HepG2 (cell line): ENCODE measurements at regions not wholly inside any gene's neighbourhood (a gene's known extent, or its start where the extent isn't known, plus 50 kb on each side); places are given as distances from the start of the nearest gene placed in this dataset.

Experiments used
- ATAC-seq: fragments of 200-7000 bp; cut with Tn5 transposase; 3 replicates; pipeline ENCODE4 v1.9.1; 2020; ENCODE audit warnings: mild to moderate bottlenecking, moderate library complexity
- BruUV-seq: library from RNA; stranded (reverse); fragments of 400-500 nt; replicated peaks from 2 replicates; lab custom pipeline; 2021; lab: Mats Ljungman, UMichigan
- CTCF ChIA-PET: fragments of 300-600 bp; formaldehyde crosslinking; extraction: SDS; loops from one replicate; lab custom pipeline; 2021; ENCODE audit warnings: low total read pairs, inconsistent platforms, low intra/inter-chr PET ratio; lab: Yijun Ruan, JAX
- POLR2A ChIA-PET: fragments of 350-600 bp; sonication (Branson Sonifier 250); formaldehyde crosslinking; loops from one replicate; lab custom pipeline; 2020; ENCODE audit warnings: antibody characterized with exemption, inconsistent platforms; lab: Yijun Ruan, JAX
- DNase-seq: peaks from one replicate; pipeline ENCODE4 v3.0.0-alpha.2; 2015; ENCODE audit warnings: low spot score
- FAIRE-seq: peaks from 3 replicates; lab custom pipeline; 2011; peaks lifted over from hg19 to GRCh38; lab: Jason Lieb, UNC
- H2AFZ ChIP-seq: one replicate; pipeline ENCODE4 v1.6.1; 2011; ENCODE audit warnings: low read length, inconsistent platforms
- H3K27ac ChIP-seq: fragments of 300-600 bp; 3 replicates; pipeline ENCODE4 v1.8.0; 2011; ENCODE audit warnings: mixed run types, mild to moderate bottlenecking, mixed read lengths, low read length, inconsistent platforms; ENCODE audit not compliant: insufficient read depth; ENCODE audit errors: extremely low read length
- H3K27me3 ChIP-seq, 2 experiments: fragments of 200-600 bp in 1 of 2; 2 replicates in 1 of 2; 3 replicates in 1 of 2; pipeline versions ENCODE4 v1.6.0 to v1.8.0; 2011; ENCODE audit warnings: low read length in 2 of 2, mild to moderate bottlenecking in 2 of 2, moderate library complexity in 2 of 2, inconsistent platforms in 1 of 2; ENCODE audit not compliant: insufficient read depth in 2 of 2, control insufficient read depth in 1 of 2
- H3K36me3 ChIP-seq, 2 experiments: fragments of 200-600 bp in 1 of 2; replicated peaks in 1 of 2; 2 replicates in 1 of 2; 3 replicates in 1 of 2; pipeline versions ENCODE4 v1.5.1 to v1.8.0; 2011; ENCODE audit warnings: low read length in 2 of 2, inconsistent platforms in 1 of 2; ENCODE audit not compliant: insufficient read depth in 2 of 2, control insufficient read depth in 1 of 2
- H3K4me1 ChIP-seq: 2 replicates; pipeline ENCODE4 v1.5.1; 2012; ENCODE audit warnings: low read length, inconsistent platforms; ENCODE audit not compliant: insufficient read depth
- H3K4me2 ChIP-seq: 2 replicates; pipeline ENCODE4 v1.6.0; 2011; ENCODE audit warnings: low read depth, low read length, inconsistent platforms
- H3K4me3 ChIP-seq, 3 experiments: fragments of 200-600 bp in 1 of 3; sonication (generic), shearing (Covaris generic) in 1 of 3; replicated peaks in 1 of 3; 2 replicates each; pipeline ENCODE4 v1.5.1; 2011 to 2016; ENCODE audit warnings: low read length in 3 of 3, inconsistent platforms in 2 of 3, low read depth in 2 of 3, mild to moderate bottlenecking in 2 of 3, control low read depth in 1 of 3, mixed read lengths in 1 of 3; ENCODE audit not compliant: insufficient read depth in 1 of 3
- H3K79me2 ChIP-seq: one replicate; pipeline ENCODE4 v1.6.1; 2011; ENCODE audit warnings: low read length, inconsistent platforms; ENCODE audit not compliant: insufficient read depth
- H3K9ac ChIP-seq: 2 replicates; pipeline ENCODE4 v1.6.0; 2011; ENCODE audit warnings: mild to moderate bottlenecking, low read depth, low read length, inconsistent platforms; ENCODE audit not compliant: insufficient read depth
- H3K9me3 ChIP-seq: 2 replicates; pipeline ENCODE4 v1.5.1; 2012; ENCODE audit warnings: mild to moderate bottlenecking, low read length
- H4K20me1 ChIP-seq: 2 replicates; pipeline ENCODE4 v1.6.0; 2011; ENCODE audit warnings: inconsistent platforms, mild to moderate bottlenecking, low read length, moderate library complexity; ENCODE audit not compliant: insufficient read depth
- MEF2D ChIP-seq: sonication (generic); formaldehyde crosslinking; IDR thresholded peaks from 2 replicates; pipeline ENCODE4 v1.5.1; 2020; ENCODE audit warnings: mild to moderate bottlenecking, missing genetic modification reagents
- NFAT5 ChIP-seq: sonication (generic); formaldehyde crosslinking; IDR thresholded peaks from 2 replicates; pipeline ENCODE4 v1.4.0; 2020; ENCODE audit warnings: missing genetic modification reagents
- RCOR2 ChIP-seq: IDR thresholded peaks from 2 replicates; pipeline ENCODE4 v1.6.1; 2016; ENCODE audit warnings: missing biosample characterization, missing genetic modification reagents
- RFXANK ChIP-seq: IDR thresholded peaks from 2 replicates; pipeline ENCODE4 v1.6.1; 2016
- TAF15 ChIP-seq: fragments of 200-400 bp; formaldehyde crosslinking; IDR thresholded peaks from one replicate; pipeline ENCODE4 v1.6.1; 2018; ENCODE audit warnings: mild to moderate bottlenecking, low read depth, low read length; ENCODE audit not compliant: poor library complexity, severe bottlenecking
- ZBTB38 ChIP-seq: sonication (generic); formaldehyde crosslinking; IDR thresholded peaks from 2 replicates; pipeline ENCODE4 v1.5.1; 2020; ENCODE audit warnings: mild to moderate bottlenecking, missing genetic modification reagents
- ZNF329 ChIP-seq: sonication (generic); formaldehyde crosslinking; IDR thresholded peaks from 2 replicates; pipeline ENCODE4 v1.9.0; 2021; ENCODE audit warnings: low read depth, mild to moderate bottlenecking, missing genetic modification reagents
- ZNF446 ChIP-seq: sonication (generic); formaldehyde crosslinking; IDR thresholded peaks from 2 replicates; pipeline ENCODE4 v1.5.0; 2020; ENCODE audit warnings: mild to moderate bottlenecking, missing genetic modification reagents
- ZNF724P ChIP-seq: sonication (generic); formaldehyde crosslinking; IDR thresholded peaks from 2 replicates; pipeline ENCODE4 v1.8.0; 2022; ENCODE audit warnings: missing genetic modification reagents, borderline replicate concordance
- ZSCAN30 ChIP-seq: sonication (generic); formaldehyde crosslinking; IDR thresholded peaks from 2 replicates; pipeline ENCODE4 v1.5.0; 2020; ENCODE audit warnings: mild to moderate bottlenecking, missing genetic modification reagents
- ZSCAN5A ChIP-seq: sonication (generic); formaldehyde crosslinking; IDR thresholded peaks from 2 replicates; pipeline ENCODE4 v1.8.0; 2022; ENCODE audit warnings: mild to moderate bottlenecking, missing genetic modification reagents, borderline replicate concordance
- WGBS: methylation state at CpG from one replicate; pipeline ENCODE4 v1.1.6; 2017; ENCODE audit warnings: low lambda C conversion rate; 5-methylcytosine and 5-hydroxymethylcytosine counted together
- in situ Hi-C: cut with HindIII; loops from 2 replicates; pipeline ENCODE4 v1.10.0; 2017; ENCODE audit warnings: low pct_unique_long_range_greater_than_20kb; ENCODE audit not compliant: extremely low pct_ligation_motif_present
- intact Hi-C: fragments of 100-400 bp; cut with micrococcal nuclease; formaldehyde crosslinking; loops from one replicate; pipeline ENCODE4 v1.10.0; 2022; ENCODE audit not compliant: unreplicated experiment
- TF ChIP-seq, protein P1 (sequence below): sonication (generic); formaldehyde crosslinking; IDR thresholded peaks from 2 replicates; pipeline ENCODE4 v1.8.0; 2022; ENCODE audit warnings: low read depth, missing genetic modification reagents
- TF ChIP-seq, protein P2 (sequence below): sonication (generic); formaldehyde crosslinking; IDR thresholded peaks from 2 replicates; pipeline ENCODE4 v1.4.0; 2020; ENCODE audit warnings: mild to moderate bottlenecking, missing genetic modification reagents

DNA sequence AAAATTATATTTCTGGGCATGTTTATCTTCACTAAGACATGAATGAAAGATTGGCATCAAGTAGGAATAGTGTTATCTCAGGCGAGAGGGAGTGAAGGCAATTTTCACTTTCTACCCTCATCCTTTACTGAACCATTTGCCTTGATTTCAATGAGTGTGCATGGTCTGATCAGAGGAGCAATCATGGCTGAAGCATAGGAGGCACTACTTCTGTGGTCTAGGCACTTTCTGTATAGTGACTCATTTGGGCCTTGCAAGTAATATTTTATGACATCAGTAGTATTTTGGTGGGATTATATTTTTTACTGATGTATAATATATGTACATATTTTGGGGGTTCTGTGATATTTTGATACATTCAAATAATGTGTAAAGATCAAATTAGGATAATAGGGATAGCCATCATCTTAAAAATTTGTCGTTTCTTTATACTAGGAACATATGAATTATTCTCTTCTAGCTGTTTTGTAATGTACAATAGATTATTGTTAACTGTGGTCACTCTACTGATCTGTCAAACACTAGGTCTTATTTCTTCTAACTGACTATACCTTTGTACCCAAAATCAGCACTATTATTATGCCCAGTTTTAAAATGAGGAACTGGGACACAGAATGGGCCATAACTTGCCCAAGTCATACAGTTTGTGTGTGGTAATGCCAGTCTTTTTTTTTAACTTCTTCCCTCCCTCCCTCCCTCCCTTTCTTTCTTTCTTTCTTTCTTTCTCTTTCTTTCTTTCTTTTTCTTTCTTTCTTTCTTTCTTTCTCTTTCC lies 101.9 kb downstream of the RAB11FIP2 start:
- DNase-seq (no peak), ATAC-seq (no peak), FAIRE-seq (no peak)
- Histone ChIP-seq H4K20me1 (no peaks in the 10 kb centered on the region), H3K4me2 (no peak overlapping the region), H3K27me3 (peaks cover 0 to 4% of the 10 kb centered on the region in 2 experiments; a peak in 2 of 5 replicates), H3K36me3 (no peaks in the 10 kb centered on the region), H3K79me2 (no peaks in the 10 kb centered on the region), H3K9ac (no peak overlapping the region), H3K27ac (no peak overlapping the region), H3K9me3 (no peaks in the 10 kb centered on the region), H3K4me3 (no peak overlapping the region), H3K4me1 (no peaks in the 10 kb centered on the region), H2AFZ (no peak overlapping the region)
- ChIA-PET CTCF (no interaction called here), POLR2A (no interaction called here)
- BruUV-seq, result no TSS peak
- WGBS, result 1% methylated on average over 2 of the region's 2 CpGs
- intact Hi-C loops, result no loop called here
- in situ Hi-C loops, result no loop called here
- TF ChIP-seq ZBTB38 (no peak), ZNF724P (CRISPR knock-in tag) (no peak), RFXANK (CRISPR knock-in tag) (no peak), MEF2D (CRISPR knock-in tag) (no peak), ZSCAN30 (no peak), ZNF446 (CRISPR knock-in tag) (no peak), ZNF329 (no peak), NFAT5 (no peak), ZSCAN5A (CRISPR knock-in tag) (no peak), RCOR2 (CRISPR knock-in tag) (no peak), TAF15 (no peak)
- TF ChIP-seq, protein P1, sequence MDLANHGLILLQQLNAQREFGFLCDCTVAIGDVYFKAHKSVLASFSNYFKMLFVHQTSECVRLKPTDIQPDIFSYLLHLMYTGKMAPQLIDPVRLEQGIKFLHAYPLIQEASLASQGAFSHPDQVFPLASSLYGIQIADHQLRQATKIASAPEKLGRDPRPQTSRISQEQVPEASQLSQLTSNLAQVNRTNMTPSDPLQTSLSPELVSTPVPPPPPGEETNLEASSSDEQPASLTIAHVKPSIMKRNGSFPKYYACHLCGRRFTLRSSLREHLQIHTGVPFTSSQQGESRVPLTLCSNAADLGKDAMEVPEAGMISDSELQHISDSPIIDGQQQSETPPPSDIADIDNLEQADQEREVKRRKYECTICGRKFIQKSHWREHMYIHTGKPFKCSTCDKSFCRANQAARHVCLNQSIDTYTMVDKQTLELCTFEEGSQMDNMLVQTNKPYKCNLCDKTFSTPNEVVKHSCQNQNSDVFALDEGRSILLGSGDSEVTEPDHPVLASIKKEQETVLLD (CRISPR knock-in tag), result no peak
- TF ChIP-seq, protein P2, sequence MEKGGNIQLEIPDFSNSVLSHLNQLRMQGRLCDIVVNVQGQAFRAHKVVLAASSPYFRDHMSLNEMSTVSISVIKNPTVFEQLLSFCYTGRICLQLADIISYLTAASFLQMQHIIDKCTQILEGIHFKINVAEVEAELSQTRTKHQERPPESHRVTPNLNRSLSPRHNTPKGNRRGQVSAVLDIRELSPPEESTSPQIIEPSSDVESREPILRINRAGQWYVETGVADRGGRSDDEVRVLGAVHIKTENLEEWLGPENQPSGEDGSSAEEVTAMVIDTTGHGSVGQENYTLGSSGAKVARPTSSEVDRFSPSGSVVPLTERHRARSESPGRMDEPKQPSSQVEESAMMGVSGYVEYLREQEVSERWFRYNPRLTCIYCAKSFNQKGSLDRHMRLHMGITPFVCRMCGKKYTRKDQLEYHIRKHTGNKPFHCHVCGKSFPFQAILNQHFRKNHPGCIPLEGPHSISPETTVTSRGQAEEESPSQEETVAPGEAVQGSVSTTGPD (CRISPR knock-in tag), result no peak
